Glutamatergic neuron (in vitro differentiated cells): ENCODE measurements at regions not wholly inside any gene's neighbourhood (a gene's known extent, or its start where the extent isn't known, plus 50 kb on each side); places are given as distances from the start of the nearest gene placed in this dataset.
"Not testable (repeated sequence)": the region's sequence is repeated elsewhere in the genome, so short reads cannot be mapped to it uniquely, and the experiment has no call there.

Source experiments
- DNase-seq: peaks from one replicate; pipeline ENCODE4 v3.0.0; 2022
- H3K27ac Mint-ChIP-seq: one replicate; pipeline ENCODE4 v1.8.0; 2020; ENCODE audit warnings: mild to moderate bottlenecking, mixed read lengths, inconsistent platforms; ENCODE audit not compliant: unreplicated experiment
- H3K27me3 Mint-ChIP-seq: one replicate; pipeline ENCODE4 v1.8.0; 2020; ENCODE audit warnings: mild to moderate bottlenecking, moderate library complexity, mixed read lengths, inconsistent platforms; ENCODE audit not compliant: unreplicated experiment
- H3K36me3 Mint-ChIP-seq: one replicate; pipeline ENCODE4 v1.8.0; 2020; ENCODE audit warnings: mild to moderate bottlenecking, mixed read lengths, inconsistent platforms; ENCODE audit not compliant: unreplicated experiment
- H3K4me1 Mint-ChIP-seq: one replicate; pipeline ENCODE4 v1.8.0; 2020; ENCODE audit warnings: mild to moderate bottlenecking, low read depth, mixed read lengths, inconsistent platforms; ENCODE audit not compliant: unreplicated experiment
- H3K4me3 Mint-ChIP-seq: one replicate; pipeline ENCODE4 v1.8.0; 2020; ENCODE audit warnings: mild to moderate bottlenecking, mixed read lengths, inconsistent platforms; ENCODE audit not compliant: unreplicated experiment
- H3K9me3 Mint-ChIP-seq: one replicate; pipeline ENCODE4 v1.8.0; 2020; ENCODE audit warnings: mild to moderate bottlenecking, moderate library complexity, mixed read lengths, inconsistent platforms; ENCODE audit not compliant: unreplicated experiment
- CTCF ChIP-seq: fragments of 200-600 bp; sonication (generic); IDR thresholded peaks from one replicate; pipeline ENCODE4 v1.5.0; 2021; ENCODE audit not compliant: partially characterized antibody, unreplicated experiment

DNA sequence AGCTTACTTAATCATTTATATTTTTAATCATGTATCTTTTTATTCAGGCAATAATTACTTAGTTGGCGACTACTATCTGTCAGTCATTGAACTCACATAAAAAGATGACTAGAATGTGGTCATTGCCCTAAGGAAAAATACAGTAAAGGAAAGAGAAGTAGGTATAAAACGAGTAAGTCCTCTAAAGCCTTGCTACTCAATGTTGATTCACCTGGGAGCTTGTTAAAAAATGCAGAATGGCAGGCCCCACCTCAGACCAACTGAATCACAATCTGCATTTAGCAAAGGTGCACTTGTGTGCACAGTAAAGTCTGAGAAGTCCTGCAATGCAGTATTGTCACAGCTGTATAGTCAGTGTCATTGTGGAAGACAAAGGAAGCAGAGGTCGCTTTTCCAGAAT, 592.4 kb downstream of the CSNK1G3 start:
- Mint-ChIP-seq H3K4me1 (peaks cover 20% of the 10 kb centered on the region), H3K27me3 (peaks cover 3% of the 10 kb centered on the region), H3K4me3 (no peak overlapping the region), H3K36me3 (peaks cover 5% of the 10 kb centered on the region), H3K9me3 (peaks cover 6% of the 10 kb centered on the region), H3K27ac (peak overlapping the region; percentile 35)
- no peak for TF ChIP-seq CTCF
- DNase-seq, result no peak

DNA sequence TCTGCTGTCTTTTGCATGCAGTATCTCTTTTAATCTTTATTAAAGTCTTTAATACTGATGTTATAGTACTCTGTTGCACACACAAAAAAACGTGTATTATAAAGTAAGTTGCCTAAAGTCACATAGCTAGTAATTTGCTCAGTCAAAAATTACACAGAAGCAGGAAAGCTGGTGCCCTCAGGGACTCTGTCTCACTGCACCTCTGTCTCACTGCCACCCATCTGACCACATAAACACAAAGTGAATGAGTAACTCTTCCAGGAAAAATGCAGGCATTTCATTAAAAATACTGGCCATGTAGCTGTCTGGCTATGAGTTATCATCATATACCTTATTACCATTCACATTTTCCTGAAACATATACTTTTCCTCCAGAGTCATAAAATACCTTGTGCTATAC, 591.7 kb downstream of the CSNK1G3 start:
- peaks cover 19% of the 10 kb centered on the region for H3K4me1 Mint-ChIP-seq
- no peak for DNase-seq
- H3K27me3 Mint-ChIP-seq, result peaks cover 3% of the 10 kb centered on the region
- no peak overlapping the region for H3K4me3 Mint-ChIP-seq
- H3K9me3 Mint-ChIP-seq, result peaks cover 6% of the 10 kb centered on the region
- no peak for TF ChIP-seq CTCF
- H3K36me3 Mint-ChIP-seq, result peaks cover 5% of the 10 kb centered on the region
- H3K27ac Mint-ChIP-seq, result no peak overlapping the region

DNA sequence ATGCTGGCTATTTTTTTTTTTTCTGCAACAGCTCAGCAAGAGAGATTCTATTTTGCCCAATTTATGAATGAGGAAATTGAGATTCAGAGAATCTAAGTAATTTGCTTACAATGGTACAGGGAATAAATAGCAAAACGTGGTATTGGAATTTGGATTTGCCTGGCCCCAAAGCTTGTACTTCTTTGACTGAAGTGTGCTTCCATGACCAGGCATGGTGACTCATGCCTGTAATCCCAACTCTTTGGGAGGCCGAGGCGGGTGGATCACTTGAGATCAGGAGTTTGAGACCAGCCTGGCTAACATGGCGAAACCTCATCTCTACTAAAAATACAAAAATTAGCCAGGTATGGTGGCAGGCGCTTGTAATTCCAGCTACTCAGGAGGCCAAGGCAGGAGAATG, 591.1 kb downstream of the CSNK1G3 start:
- not testable (repeated sequence) for H3K9me3 Mint-ChIP-seq, H3K27ac Mint-ChIP-seq, H3K36me3 Mint-ChIP-seq, DNase-seq, H3K4me3 Mint-ChIP-seq, H3K27me3 Mint-ChIP-seq
- H3K4me1 Mint-ChIP-seq, result peaks cover 17% of the 10 kb centered on the region

DNA sequence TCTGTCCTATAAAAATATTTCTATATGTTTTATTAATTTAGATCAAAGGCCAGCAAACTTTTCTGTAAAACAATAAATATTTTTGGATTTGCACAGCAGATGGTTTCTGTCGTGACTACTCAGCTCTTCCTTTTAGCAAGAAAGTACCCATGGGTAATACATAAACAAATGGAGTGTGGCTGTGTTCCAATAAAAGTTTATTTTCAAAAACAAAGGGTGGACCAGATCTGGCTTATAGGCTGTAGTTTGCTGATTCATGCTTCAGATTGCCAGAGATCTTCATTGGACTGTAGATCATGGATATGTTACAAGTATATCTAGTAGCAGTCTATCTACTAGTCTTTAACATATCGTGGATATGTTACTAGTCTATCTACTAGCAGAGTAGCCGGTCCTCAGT, 590.5 kb downstream of the CSNK1G3 start:
- peaks cover 3% of the 10 kb centered on the region for H3K27me3 Mint-ChIP-seq
- H3K9me3 Mint-ChIP-seq, result peaks cover 6% of the 10 kb centered on the region
- peaks cover 16% of the 10 kb centered on the region for H3K4me1 Mint-ChIP-seq
- no peak overlapping the region for H3K4me3 Mint-ChIP-seq
- H3K27ac Mint-ChIP-seq, result no peak overlapping the region
- no peak for DNase-seq
- peaks cover 5% of the 10 kb centered on the region for H3K36me3 Mint-ChIP-seq
- TF ChIP-seq CTCF, result no peak

DNA sequence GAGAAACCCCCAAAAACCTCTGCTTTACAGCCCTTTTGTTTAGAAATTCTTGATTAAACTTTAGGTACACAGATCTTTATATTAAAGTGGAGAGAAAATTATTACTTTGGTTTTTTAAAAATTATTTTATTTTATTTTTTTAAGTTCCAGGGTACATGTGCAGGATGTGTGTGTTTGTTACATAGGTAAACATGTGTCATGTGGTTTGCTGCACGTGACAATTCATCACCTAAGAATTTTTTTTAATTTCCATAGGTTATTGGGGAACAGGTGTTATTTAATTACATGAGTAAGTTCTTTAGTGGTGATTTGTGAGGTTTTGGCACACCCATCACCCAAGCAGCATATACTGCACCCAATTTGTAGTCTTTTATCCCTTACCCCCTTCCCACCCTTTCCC, 581.7 kb downstream of the CSNK1G3 start:
- H3K4me1 Mint-ChIP-seq, result peaks cover 10% of the 10 kb centered on the region
- peaks cover under 1% of the 10 kb centered on the region for H3K9me3 Mint-ChIP-seq
- DNase-seq, result no peak
- no peak for TF ChIP-seq CTCF
- H3K36me3 Mint-ChIP-seq, result no peaks in the 10 kb centered on the region
- H3K27ac Mint-ChIP-seq, result no peak overlapping the region
- H3K27me3 Mint-ChIP-seq, result peaks cover 4% of the 10 kb centered on the region
- H3K4me3 Mint-ChIP-seq, result no peak overlapping the region

GRCh38 chr5:124090115-124090514, 578.1 kb downstream of the CSNK1G3 start:
- no peaks in the 10 kb centered on the region for H3K36me3 Mint-ChIP-seq
- peak overlapping the region; percentile 89 for H3K27ac Mint-ChIP-seq
- no peak for DNase-seq
- TF ChIP-seq CTCF, result no peak
- H3K27me3 Mint-ChIP-seq, result peaks cover 4% of the 10 kb centered on the region
- peaks cover 4% of the 10 kb centered on the region for H3K9me3 Mint-ChIP-seq
- peaks cover 29% of the 10 kb centered on the region for H3K4me1 Mint-ChIP-seq
- no peak overlapping the region for H3K4me3 Mint-ChIP-seq
